ENCODE measurements at regions not wholly inside any gene's neighbourhood (a gene's known extent, or its start where the extent isn't known, plus 50 kb on each side); places are given as distances from the start of the nearest gene placed in this dataset.

DNA sequence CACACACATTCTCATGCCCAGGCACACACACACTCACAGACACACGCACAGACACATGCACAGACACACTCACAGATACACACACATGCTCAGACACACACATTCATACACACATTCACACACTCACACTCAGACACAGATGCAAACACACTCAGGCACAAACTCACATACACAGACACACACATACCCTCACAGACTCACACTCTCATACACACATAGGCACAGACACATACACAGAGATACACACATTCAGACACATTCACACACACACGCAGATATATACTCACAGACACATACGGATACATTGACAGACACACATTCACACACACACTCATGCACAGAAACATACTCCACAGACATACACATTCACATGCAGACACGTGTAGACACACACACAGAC lies 89.6 kb downstream of the RBFOX3 start:
- DNase-seq (ENCODE audit: low read depth) = no peak

DNA sequence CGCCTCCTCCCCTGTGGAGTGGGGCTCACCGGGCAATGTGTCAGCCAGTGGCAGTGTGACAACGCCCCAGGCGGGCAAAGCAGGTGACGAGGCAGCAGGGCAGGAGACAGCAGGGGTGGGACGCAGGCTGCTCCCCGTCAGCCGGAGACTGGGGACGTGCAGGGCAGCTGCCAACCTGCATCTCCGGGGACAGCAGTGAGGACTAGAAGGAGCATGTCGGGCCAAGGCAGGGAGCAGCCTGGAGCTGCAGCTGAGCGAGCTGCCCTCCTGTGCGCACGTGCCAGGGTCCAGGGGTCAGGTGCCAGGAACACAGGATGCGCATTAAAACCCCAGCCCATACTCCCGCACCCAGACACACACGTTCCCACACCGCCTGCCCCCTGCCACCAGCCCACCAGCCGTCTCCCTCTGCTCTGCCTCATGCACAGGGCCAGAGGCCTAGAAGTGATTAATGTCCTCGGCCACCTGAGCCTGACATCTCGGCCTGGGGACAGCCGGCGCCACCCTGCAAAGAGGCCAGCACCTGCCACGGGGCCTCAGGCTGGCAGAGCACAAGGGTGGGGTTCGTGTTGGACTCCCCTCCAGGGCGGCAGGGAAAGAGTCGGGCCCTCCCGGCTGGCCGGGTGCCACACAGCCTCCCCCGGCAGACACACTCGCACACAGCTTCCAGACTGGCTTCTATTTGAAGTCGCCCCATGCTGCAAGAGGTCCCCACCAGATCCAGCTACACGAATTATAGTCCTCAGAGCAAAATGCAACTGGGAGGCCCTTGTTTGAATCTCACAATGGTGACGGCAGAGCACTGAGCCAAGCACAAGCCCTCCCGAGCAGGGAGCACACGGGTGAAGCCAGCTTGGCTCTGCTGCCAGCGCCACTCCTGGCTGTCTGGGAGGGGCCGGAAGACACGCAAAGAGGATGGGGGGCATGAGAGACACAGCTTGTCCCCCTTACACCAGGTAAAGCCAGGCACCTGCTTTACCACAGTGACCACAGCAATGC lies 90.4 kb downstream of the RBFOX3 start:
- DNase-seq (ENCODE audit: low read depth) = no peak

DNA sequence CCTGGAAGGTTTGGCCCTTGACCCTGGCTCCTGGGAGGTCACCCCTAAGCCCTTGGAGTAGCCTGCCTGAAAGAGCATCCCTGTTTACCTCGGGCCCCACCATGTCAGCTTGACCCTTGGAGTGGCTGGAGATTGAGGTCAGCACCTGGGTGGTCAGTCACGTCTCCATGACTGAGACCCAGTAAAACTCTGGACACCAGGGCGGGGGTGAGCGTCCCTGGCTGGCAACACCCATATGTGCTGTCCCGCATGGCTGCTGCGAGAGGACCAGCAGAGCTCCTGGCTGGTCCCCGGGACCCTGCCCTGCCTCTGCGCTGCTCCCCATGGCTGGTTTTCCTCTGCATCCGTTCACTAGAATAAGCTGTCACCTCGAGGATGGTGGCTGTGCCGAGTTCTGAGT lies 91.2 kb downstream of the RBFOX3 start:
- no peak for DNase-seq (ENCODE audit: low read depth)

DNA sequence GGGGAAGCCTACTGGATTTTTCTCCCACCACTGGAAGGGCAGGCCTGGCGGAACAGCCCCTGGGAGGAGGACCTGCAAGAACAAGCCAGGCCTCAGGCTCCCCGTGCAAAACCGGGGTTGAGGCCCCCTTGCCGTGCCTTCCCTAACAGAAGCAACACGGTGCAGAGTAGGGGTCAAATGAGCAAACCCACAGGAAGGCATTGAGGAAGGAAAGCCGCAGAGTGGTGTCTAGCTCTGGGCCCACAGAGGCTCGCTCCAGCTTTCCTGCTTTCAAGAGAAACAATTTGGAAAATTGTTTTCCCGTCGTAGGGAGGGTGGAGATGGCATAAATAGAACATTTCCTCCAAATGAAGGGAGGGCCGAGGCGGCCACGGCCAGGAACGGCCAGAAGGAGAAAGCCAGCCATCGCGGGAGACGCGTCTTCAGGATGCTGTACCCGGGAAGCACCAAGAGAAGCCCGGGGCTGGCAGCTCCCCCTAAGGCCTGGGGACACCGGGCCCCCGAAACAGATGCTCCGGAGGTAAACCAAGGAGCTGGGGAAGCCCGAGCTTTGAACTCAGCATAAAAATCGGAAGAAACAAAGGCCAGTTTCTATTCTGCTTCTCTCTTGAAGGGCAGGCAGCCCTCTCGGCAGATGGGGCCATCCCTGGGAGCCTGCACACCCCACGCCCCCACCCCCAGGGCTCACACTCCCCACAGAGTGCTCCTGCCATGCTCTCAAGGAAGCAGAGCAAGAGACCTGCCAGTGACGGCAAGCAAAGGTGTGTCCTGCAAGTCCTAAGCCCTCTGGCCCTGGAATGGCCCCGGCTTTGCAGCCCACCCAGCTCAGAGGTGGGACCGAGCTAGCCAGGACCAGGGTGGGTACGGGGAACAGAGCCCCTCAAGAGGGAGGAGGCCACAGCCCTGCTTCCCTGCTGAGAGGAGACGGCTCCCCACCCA lies 92.0 kb downstream of the RBFOX3 start:
- DNase-seq (ENCODE audit: low read depth) = no peak

DNA sequence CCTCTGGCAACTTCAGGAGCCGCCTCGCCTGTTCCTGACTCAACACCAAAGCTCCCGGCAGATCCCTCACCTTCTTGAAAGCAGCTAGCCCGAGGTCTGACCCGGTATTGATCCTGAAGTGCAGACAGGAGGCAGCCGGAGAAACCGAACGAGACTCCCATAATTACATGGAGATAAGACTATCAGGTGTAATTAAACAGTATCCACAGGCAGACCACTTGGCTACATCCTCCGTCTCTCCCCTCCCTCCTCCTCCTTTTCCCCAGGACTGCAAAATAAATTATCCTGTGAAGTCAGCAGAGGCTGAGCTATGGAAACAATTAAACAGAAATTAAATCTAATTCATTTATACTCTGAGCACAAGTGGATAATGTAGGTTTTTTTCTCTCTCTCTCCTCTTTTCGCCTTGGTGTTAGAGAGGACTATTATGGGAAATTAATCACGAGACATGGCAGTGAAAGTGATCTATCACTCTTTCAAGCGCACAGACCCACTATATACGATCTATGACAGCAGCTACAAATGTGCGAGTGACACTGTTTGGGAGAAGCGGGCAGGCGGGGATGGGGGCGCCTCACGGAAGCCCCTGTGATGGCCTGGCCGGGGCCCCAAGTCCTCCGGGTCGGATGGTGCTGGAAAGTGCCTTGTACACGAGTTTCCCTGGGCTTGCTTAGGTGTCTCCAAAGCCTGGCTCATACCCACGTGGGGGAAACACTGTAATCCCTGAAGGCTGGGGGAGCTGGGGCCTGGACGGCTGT lies 92.8 kb downstream of the RBFOX3 start:
- DNase-seq (ENCODE audit: low read depth) = no peak

DNA sequence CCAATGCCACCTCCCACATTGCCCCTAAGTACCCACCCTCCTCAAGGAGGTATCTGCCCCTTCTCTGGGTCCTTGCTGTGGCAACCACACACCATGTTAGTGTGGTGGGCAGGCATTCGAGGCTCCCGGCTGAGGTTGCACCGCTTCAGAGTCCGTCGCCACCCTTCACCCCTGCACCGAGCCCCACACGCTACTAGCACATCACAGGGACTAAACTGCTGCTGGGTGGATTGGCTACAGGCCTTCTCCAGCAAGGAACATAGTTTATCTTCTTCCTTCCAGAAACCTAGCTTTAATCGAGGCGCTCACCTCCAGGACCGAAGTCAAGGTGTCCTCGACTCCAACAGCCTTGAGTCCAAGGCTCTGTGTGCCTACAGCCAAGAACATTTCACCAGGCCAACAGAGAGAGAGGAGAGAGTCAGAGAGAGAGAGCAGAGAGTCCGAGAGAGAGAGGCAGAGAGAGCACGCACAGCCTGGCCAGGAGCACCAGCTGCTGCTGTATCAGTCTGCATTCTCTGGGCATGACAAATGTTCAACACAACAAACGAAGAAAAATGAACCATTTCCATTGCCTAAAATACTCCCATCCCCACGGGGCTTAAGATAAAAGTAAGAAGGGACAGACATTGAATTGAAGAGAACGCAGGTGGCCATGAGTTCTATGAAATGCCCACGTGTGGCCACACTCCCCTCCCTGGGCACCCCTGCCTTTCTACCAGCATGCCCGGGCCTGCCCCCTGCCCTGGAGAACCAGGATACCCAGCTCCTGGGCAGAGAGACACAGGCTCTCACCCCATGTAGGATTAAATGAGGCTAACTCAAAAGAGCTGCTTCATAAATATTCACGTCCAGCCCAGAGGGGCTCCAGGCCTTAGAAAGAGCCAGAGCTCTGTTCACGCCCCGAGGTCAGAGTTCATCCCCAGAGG lies 94.9 kb downstream of the RBFOX3 start:
- DNase-seq (ENCODE audit: low read depth) = no peak

DNA sequence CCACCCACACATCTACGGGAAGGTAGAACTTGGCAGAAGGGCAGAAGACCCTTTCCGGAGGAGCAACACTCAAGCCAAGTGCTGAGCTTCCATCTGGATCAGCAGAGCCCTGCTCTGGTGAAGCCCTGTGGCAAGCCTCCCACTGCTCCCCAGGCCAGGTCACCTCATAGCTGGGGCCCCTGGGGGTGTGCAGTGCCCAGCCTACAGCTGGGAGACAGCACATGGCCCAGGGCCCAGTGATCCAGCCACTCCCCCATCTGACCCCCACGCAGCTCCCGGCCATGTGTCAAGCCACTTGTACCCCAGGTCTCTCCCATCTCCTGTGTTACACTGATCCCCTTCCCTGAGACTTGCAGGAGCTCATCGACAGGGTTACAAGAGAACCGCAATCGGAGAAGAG lies 95.7 kb downstream of the RBFOX3 start:
- DNase-seq (ENCODE audit: low read depth) = no peak

DNA sequence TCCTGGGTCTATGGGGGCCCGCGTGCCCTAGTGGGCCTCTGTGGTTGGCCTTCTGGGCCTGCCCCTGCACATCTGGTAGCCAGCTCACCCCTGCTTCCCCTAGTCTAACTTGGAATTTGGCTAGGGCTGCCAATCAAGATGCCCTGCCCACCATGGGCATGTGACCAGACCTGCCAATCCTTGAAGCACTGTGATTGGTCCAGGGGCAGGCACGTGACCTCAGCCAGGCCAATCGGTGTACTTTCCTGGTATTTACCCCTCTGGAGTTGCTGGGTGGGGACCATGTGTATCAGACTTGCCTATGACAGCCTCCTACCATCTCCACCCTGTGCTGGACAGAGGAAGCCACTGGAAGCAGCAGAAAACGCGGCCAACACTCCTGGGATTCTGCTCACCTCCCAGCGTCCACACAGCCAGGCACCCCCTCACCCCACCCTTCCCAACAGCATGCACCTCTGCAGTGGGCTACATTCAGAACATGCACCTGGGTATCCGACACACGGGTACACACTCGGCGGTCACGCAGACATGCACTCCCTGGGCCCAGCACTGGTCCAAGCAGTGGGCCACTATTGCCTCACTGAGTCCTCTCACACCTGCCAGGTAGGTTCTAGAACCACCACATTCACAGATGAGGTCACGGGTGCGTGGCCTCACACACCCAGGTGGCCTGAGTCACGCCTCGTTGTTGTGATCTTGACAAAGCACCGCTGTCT lies 96.9 kb downstream of the RBFOX3 start:
- no peak for DNase-seq (ENCODE audit: low read depth)

DNA sequence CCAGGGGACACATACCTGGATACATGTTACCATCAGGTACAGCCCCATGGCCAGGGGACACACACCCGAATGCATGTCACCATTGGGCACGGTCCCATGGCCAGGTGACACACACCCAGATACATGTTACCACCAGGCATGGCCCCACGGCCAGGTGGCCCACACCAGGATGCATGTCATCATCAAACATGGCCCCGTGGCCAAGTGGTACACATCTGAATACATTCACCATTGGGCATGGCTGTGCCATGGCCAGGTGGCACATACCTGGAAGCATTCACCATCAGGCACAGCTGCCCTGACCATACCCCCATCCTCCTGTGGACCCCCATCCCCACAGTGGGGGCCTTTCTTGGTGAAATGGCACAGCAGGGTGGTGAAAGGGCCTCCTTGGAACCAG lies 97.6 kb downstream of the RBFOX3 start:
- DNase-seq (ENCODE audit: low read depth) = no peak

DNA sequence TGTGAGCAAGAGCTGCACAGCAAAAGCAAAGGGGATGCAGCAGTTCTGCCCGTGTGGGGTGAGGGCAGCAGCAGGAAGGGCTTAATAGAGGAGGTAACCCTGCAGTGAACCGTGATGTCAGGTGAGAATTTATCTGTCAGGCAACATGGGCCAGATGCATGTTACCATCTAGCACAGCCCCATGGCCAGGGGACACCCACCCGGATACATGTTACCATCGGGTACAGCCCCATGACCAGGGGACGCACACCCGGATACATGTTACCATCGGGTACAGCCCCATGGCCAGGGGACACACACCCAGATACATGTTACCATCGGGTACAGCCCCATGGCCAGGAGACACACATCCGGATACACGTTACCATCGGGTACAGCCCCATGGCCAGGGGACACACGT lies 99.4 kb downstream of the RBFOX3 start:
- DNase-seq (ENCODE audit: low read depth) = no peak

DNA sequence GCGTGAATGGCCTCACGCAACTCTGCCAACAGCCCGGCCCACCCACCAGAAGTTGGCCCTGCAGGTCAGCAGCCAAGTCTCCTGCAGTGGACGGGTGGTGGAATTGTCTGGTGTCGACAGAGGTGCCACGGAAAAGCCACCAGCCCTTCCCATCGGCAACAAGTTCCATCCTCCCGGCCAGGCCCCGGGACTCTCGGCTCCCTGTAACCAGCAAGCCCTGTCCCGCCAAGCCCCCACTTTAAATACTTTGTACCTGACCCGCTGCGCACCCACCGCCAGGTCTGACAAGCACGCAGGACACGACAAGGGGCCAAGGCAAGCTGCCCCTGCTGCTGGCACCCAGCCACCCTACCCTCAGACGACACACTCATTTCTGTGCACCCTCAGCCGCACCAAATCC lies 100.8 kb downstream of the RBFOX3 start:
- no peak for DNase-seq (ENCODE audit: low read depth)

DNA sequence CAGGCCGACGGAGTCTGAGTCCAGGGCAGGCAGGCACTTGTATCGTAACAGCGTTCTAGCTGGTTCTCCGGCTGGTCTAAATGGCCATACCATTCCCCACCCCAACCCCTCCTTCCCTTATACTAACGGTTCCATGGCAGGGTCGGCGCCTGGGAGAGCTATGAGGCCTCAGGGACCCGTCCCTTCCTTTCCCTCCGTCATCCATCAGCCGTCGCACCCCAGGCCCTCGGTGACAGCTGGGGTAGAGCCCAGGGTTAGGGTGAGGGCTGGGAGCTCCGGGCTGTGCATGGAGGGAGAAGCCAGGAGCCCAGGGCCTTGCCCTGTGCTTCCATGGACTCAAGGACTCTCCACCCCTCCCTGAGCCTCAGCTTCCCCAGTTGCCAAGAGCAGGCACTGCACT lies 101.4 kb downstream of the RBFOX3 start:
- no peak for DNase-seq (ENCODE audit: low read depth)

DNA sequence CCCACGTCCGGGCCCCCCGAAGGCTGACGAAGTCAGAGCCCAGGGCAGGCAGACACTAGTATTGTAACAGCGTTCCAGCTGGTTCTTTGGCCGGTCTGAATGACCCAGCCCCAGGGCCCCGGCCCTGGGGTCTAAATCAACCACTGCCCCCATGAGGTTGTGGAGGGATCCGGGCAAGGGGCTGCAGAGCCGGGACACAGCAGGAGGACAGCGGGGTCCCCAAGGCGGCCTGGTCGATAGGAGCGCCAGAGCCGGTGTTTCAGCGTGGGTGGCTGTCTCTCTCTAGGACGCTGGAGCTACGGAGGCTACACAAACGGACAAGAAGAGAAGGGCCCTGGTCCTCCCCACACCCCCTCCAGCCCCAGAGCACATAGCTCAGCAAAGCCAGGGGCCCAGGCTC lies 101.8 kb downstream of the RBFOX3 start:
- no peak for DNase-seq (ENCODE audit: low read depth)

DNA sequence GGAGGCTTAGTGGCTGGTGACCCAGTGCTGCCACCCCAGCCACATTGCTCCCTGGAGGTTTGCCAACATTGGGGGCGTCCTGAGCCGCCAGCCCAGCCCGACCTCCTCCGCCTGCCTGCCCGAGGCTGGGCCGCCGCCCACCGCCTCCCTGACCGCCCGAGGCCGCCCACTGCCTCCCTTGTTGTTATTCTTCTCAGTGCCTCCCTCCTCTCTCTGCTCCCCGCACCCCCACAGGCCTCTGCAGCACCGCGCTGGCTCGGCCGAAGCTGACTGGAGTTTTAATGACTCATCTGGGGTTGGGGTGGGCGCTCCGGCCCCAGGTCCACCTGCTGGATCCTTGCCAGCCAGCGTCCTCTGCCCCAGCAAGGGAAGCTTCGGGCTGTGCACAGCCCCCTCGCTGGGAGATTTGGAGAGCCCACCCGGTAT lies 102.5 kb downstream of the RBFOX3 start:
- no peak for DNase-seq (ENCODE audit: low read depth)

DNA sequence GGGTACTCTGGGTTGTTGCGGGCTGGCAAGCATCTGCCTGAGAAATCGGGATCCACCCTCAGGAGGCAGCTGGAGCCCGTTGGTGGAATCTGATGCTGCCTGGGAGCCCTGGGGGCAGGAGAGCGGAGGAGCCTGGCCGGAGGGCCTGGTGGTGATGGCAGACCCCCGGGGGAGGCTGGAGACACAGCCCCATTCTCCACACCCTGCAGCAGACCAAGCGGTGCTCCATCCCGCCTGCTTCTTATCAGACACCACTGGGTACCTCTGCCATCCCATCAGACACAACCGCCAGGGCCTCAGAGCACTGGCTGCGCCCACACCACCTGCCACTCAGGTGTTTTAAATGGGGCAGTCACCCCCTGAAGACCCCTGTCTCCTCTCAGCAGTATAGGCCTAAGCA lies 103.9 kb downstream of the RBFOX3 start:
- DNase-seq (ENCODE audit: low read depth) = no peak

DNA sequence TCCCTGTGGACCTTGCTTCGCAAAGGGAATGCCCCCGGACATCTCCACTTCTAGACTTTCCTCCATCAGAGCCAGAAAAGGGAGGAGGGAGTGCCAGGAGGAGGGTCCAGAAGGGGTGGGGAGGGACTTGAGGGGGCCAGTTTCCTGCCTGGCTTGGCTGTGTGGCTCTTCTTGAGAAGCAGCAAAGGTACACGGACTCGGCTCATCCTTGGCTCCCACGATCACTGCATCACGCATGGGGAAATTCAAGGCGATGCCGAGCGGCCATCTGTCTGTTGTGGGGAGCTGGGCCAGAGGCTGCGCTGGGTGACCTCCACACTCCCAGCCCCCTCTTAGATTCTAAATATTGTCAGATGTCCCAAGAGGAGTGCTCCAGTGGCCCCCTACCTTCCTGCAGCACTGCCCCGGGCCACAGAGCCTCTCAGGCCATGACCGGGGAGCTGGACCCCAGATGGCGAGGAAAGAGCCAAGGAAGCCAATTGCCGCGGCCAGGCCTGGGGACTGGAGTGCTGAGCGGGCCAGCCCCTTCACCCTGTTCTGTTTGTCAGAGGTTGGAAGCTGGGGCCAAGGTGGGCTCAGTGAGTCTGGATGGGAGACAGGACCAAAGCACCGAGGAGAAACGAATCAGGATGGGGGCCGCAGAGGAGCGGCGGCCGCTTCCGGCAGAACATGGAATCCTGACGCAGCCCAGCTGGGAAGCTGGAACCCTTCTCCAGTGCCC lies 104.5 kb downstream of the RBFOX3 start:
- no peak for DNase-seq (ENCODE audit: low read depth)

DNA sequence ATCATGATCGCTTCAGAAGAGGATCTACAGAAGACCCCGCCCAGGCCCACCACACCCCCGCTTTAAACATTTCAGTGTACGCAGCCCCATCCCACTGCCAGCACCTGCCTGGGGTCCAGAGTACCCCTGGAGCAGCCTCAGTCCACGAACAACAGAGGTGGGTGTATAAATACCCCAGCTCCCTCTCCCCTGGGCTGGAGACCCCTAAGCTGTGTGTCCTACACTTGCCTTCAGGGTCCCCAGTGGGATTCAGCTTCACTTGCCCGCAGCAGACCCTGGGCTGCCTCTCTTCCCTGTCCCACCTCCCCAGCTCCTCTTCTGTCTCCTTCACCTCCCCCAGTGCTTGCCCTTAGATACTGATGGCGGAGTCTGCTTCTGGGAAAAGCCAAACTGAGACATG lies 105.7 kb downstream of the RBFOX3 start:
- DNase-seq (ENCODE audit: low read depth) = no peak

DNA sequence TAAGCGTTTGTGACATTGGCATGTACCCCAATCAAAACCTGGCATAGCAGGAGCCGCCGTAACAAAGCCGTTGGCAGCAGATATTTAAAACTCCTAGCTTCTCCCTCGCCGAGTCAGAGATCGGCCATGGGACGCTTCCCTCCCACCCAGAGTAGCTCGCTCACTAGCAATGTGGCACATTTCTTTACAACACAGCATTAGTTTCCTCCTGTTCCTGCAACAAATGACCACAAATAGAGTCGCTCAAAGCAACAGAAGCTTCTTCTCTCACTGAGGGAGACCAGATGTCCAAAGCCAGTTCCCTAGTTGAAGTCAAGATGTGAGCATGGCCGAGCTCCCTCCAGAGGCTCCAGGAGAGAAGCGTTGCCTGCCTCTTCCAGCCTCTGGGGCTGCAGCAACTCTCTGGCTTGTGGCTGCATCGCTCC lies 106.7 kb downstream of the RBFOX3 start:
- peak; percentile 6 for DNase-seq (ENCODE audit: low read depth)

DNA sequence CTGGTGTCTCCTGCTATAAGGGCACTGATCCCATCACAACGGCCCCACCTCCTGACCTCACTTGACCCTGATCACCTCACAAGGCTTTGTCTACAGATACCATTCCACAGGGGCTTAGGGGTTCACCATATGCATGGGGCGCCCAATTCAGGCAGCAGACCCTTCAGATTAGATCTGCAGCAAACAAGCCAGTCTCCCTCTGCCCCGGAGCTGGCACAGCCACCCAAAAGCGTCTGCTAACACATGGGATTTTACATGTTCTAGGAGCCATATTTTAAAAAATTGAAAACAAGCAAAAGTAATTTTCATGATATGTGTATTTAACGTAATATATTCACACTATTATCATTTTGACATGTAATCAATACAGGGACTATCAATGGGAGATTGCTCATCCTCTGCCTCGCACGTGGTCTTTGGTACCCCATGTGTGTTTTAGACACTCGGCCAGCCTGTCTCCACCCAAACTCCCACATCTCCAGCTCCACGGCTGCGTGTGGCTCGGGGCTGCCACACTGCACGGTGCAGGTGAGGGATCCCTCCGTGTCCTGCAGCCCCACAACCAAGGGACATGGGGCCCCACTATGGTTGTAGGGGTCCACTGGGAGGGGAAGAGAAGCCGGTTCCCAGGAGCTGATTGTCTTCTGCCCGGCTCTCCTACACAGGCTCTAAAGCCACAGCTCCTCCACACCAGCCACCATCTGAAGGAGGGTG lies 107.6 kb downstream of the RBFOX3 start:
- DNase-seq (ENCODE audit: low read depth) = no peak

Measured in M059J (cell line).